ENCODE measurements at regions not wholly inside any gene's neighbourhood (a gene's known extent, or its start where the extent isn't known, plus 50 kb on each side); places are given as distances from the start of the nearest gene placed in this dataset.
A peak's percentile ranks its signal among the peaks of the same experiment; 100 is the strongest.

GRCh38 chr18:50473881-50474280 is 86.0 kb upstream of the MAPK4 start:
- whole genome bisulfite sequencing, 2 donors: 35 to 57% methylated on average over 5 of the region's 5 CpGs
- Histone ChIP-seq H3K27ac (no peak overlapping the region), H3K27me3 (no peaks in the 10 kb centered on the region), H3K4me3 (replicated peaks in 1 of 3) (no peak overlapping the region), H3K4me1 (no peaks in the 10 kb centered on the region), H3K36me3 (no peaks in the 10 kb centered on the region), H3K9me3 (no peaks in the 10 kb centered on the region)
- peak in 1 of 2 donors; percentile 5 for DNase-seq
- TF ChIP-seq POLR2A (IDR thresholded peaks at IDR 0.05): no peak
- no peak for TF ChIP-seq CTCF (IDR thresholded peaks at IDR 0.05)
- intact Hi-C loops (cut with DNase I): no loop called here

GRCh38 chr18:50475538-50476193 is 84.2 kb upstream of the MAPK4 start:
- Histone ChIP-seq H3K4me1 (no peaks in the 10 kb centered on the region), H3K9me3 (no peaks in the 10 kb centered on the region), H3K4me3 (replicated peaks in 1 of 3) (no peak overlapping the region), H3K27me3 (no peaks in the 10 kb centered on the region), H3K27ac (no peak overlapping the region), H3K36me3 (no peaks in the 10 kb centered on the region)
- intact Hi-C loops (cut with DNase I): no loop called here
- TF ChIP-seq CTCF (IDR thresholded peaks at IDR 0.05) (no peak), POLR2A (IDR thresholded peaks at IDR 0.05) (no peak)
- WGBS, 2 donors: 67 to 76% methylated on average over 4 of the region's 4 CpGs
- no peak for DNase-seq

GRCh38 chr18:50492097-50492496 is 67.8 kb upstream of the MAPK4 start:
- intact Hi-C loops (cut with DNase I): no loop called here
- TF ChIP-seq CTCF (IDR thresholded peaks at IDR 0.05) (no peak), POLR2A (IDR thresholded peaks at IDR 0.05) (no peak)
- WGBS, 2 donors: 46 to 70% methylated on average over 2 of the region's 2 CpGs

GRCh38 chr18:50494569-50494968 is 65.3 kb upstream of the MAPK4 start:
- WGBS, 2 donors: 88 to 97% methylated on average over 3 of the region's 3 CpGs
- no peak overlapping the region for H3K4me3 ChIP-seq (replicated peaks in 1 of 3)
- DNase-seq: no peak
- intact Hi-C loops (cut with DNase I): no loop called here
- H3K27ac ChIP-seq: no peak overlapping the region
- no peak for TF ChIP-seq POLR2A (IDR thresholded peaks at IDR 0.05)
- TF ChIP-seq CTCF (IDR thresholded peaks at IDR 0.05): no peak
- H3K4me1 ChIP-seq: no peaks in the 10 kb centered on the region
- no peaks in the 10 kb centered on the region for H3K9me3 ChIP-seq
- no peaks in the 10 kb centered on the region for H3K27me3 ChIP-seq
- no peaks in the 10 kb centered on the region for H3K36me3 ChIP-seq

More at GRCh38 chr18:50492097-50492496, 67.8 kb upstream of the MAPK4 start:
- no peaks in the 10 kb centered on the region for H3K36me3 ChIP-seq
- no peaks in the 10 kb centered on the region for H3K27me3 ChIP-seq
- no peaks in the 10 kb centered on the region for H3K9me3 ChIP-seq
- no peak for DNase-seq
- H3K4me1 ChIP-seq: no peaks in the 10 kb centered on the region
- H3K4me3 ChIP-seq (replicated peaks in 1 of 3): no peak overlapping the region
- H3K27ac ChIP-seq: no peak overlapping the region

- no peaks in the 10 kb centered on the region for H3K9me3 ChIP-seq
- no peak overlapping the region for H3K27ac ChIP-seq
- intact Hi-C loops (cut with DNase I): loop anchor here (5.0 kb wide), 1 partner anchor 281 kb away; no protein-coding TSS in a partner anchor
- peaks cover 5% of the 10 kb centered on the region in 2 donors for H3K4me1 ChIP-seq
- DNase-seq: no peak
- WGBS, 2 donors: 79 to 83% methylated on average over 2 of the region's 2 CpGs
- TF ChIP-seq POLR2A (IDR thresholded peaks at IDR 0.05) (no peak), CTCF (IDR thresholded peaks at IDR 0.05) (no peak)
- H3K27me3 ChIP-seq: no peaks in the 10 kb centered on the region
- no peak overlapping the region for H3K4me3 ChIP-seq (replicated peaks in 1 of 3)
- H3K36me3 ChIP-seq: no peaks in the 10 kb centered on the region
Observed at GRCh38 chr18:50506362-50506761, 53.5 kb upstream of the MAPK4 start.
